ENCODE measurements at regions not wholly inside any gene's neighbourhood (a gene's known extent, or its start where the extent isn't known, plus 50 kb on each side); places are given as distances from the start of the nearest gene placed in this dataset.
"Not testable (repeated sequence)": the region's sequence is repeated elsewhere in the genome, so short reads cannot be mapped to it uniquely, and the experiment has no call there.

- H3K4me1 Mint-ChIP-seq (ENCODE audit: low read depth, unreplicated experiment): peaks cover 2% of the 10 kb centered on the region
- no peak overlapping the region for H3K27ac Mint-ChIP-seq (ENCODE audit: unreplicated experiment)
- H3K36me3 Mint-ChIP-seq (ENCODE audit: unreplicated experiment): peaks cover 4% of the 10 kb centered on the region
Measured at GRCh38 chr12:111246477-111247011, 122.4 kb downstream of the PHETA1 start.

GRCh38 chr12:111245701-111246476 is 123.0 kb downstream of the PHETA1 start:
- H3K27ac Mint-ChIP-seq (ENCODE audit: unreplicated experiment): no peak overlapping the region
- DNase-seq: no peak
- H3K9me3 Mint-ChIP-seq (ENCODE audit: unreplicated experiment): peaks cover under 1% of the 10 kb centered on the region
- no peak overlapping the region for H3K4me3 Mint-ChIP-seq (ENCODE audit: unreplicated experiment)
- TF ChIP-seq CTCF (IDR thresholded peaks at IDR 0.05; ENCODE audit: partially characterized antibody, unreplicated experiment): no peak
- no peaks in the 10 kb centered on the region for H3K4me1 Mint-ChIP-seq (ENCODE audit: low read depth, unreplicated experiment)
- peaks cover 4% of the 10 kb centered on the region for H3K36me3 Mint-ChIP-seq (ENCODE audit: unreplicated experiment)
- peaks cover 5% of the 10 kb centered on the region for H3K27me3 Mint-ChIP-seq (ENCODE audit: unreplicated experiment)

More at GRCh38 chr12:111246477-111247011, 122.4 kb downstream of the PHETA1 start:
- Mint-ChIP-seq H3K27me3 (ENCODE audit: unreplicated experiment) (peaks cover 5% of the 10 kb centered on the region), H3K4me3 (ENCODE audit: unreplicated experiment) (no peak overlapping the region), H3K9me3 (ENCODE audit: unreplicated experiment) (no peaks in the 10 kb centered on the region)
- no peak for TF ChIP-seq CTCF (IDR thresholded peaks at IDR 0.05; ENCODE audit: partially characterized antibody, unreplicated experiment)
- no peak for DNase-seq

GRCh38 chr12:111244673-111245072 is 124.2 kb downstream of the PHETA1 start:
- TF ChIP-seq CTCF (IDR thresholded peaks at IDR 0.05; ENCODE audit: partially characterized antibody, unreplicated experiment): no peak
- DNase-seq: no peak
- no peaks in the 10 kb centered on the region for H3K4me1 Mint-ChIP-seq (ENCODE audit: low read depth, unreplicated experiment)
- H3K4me3 Mint-ChIP-seq (ENCODE audit: unreplicated experiment): no peak overlapping the region
- peaks cover 4% of the 10 kb centered on the region for H3K36me3 Mint-ChIP-seq (ENCODE audit: unreplicated experiment)
- peaks cover 3% of the 10 kb centered on the region for H3K9me3 Mint-ChIP-seq (ENCODE audit: unreplicated experiment)
- no peak overlapping the region for H3K27ac Mint-ChIP-seq (ENCODE audit: unreplicated experiment)
- H3K27me3 Mint-ChIP-seq (ENCODE audit: unreplicated experiment): peaks cover 5% of the 10 kb centered on the region

- H3K4me1 Mint-ChIP-seq (ENCODE audit: low read depth, unreplicated experiment); DNase-seq; H3K27ac Mint-ChIP-seq (ENCODE audit: unreplicated experiment); H3K9me3 Mint-ChIP-seq (ENCODE audit: unreplicated experiment); H3K27me3 Mint-ChIP-seq (ENCODE audit: unreplicated experiment); H3K4me3 Mint-ChIP-seq (ENCODE audit: unreplicated experiment); H3K36me3 Mint-ChIP-seq (ENCODE audit: unreplicated experiment): not testable (repeated sequence)
Measured at GRCh38 chr12:111242817-111243216, 126.1 kb downstream of the PHETA1 start.

GRCh38 chr12:111242184-111242583 is 126.7 kb downstream of the PHETA1 start:
- H3K27ac Mint-ChIP-seq (ENCODE audit: unreplicated experiment): no peak overlapping the region

More at GRCh38 chr12:111242184-111242583, 126.7 kb downstream of the PHETA1 start:
- H3K4me1 Mint-ChIP-seq (ENCODE audit: low read depth, unreplicated experiment): no peaks in the 10 kb centered on the region
- no peak for DNase-seq
- peaks cover 4% of the 10 kb centered on the region for H3K36me3 Mint-ChIP-seq (ENCODE audit: unreplicated experiment)
- no peak overlapping the region for H3K4me3 Mint-ChIP-seq (ENCODE audit: unreplicated experiment)
- no peak for TF ChIP-seq CTCF (IDR thresholded peaks at IDR 0.05; ENCODE audit: partially characterized antibody, unreplicated experiment)
- H3K9me3 Mint-ChIP-seq (ENCODE audit: unreplicated experiment): peaks cover 3% of the 10 kb centered on the region
- H3K27me3 Mint-ChIP-seq (ENCODE audit: unreplicated experiment): peaks cover 3% of the 10 kb centered on the region

Measured in glutamatergic neuron (in vitro differentiated cells).